Inferior parietal cortex (tissue), 1 donor: ENCODE measurements at regions not wholly inside any gene's neighbourhood (a gene's known extent, or its start where the extent isn't known, plus 50 kb on each side); places are given as distances from the start of the nearest gene placed in this dataset.
A peak's percentile ranks its signal among the peaks of the same experiment; 100 is the strongest.

ENCODE experiments used
- DNase-seq: peaks from one replicate; pipeline ENCODE4 v3.0.0-alpha.2; 2016; ENCODE audit errors: extremely low spot score

GRCh38 chr2:150011161-150011730 lies 423.7 kb upstream of the MMADHC start:
- no peak for DNase-seq

GRCh38 chr2:150008901-150009300 lies 421.3 kb upstream of the MMADHC start:
- DNase-seq = no peak

- no peak for DNase-seq
These were observed 420.3 kb upstream of the MMADHC start for GRCh38 chr2:150007815-150008430.

- DNase-seq = no peak
These were observed 419.0 kb upstream of the MMADHC start for GRCh38 chr2:150006591-150006990.

- no peak for DNase-seq
These were observed 416.0 kb upstream of the MMADHC start for GRCh38 chr2:150003544-150003943.

- DNase-seq = no peak
These were observed 414.2 kb upstream of the MMADHC start for GRCh38 chr2:150001788-150002187.

GRCh38 chr2:149996901-149997300 lies 409.3 kb upstream of the MMADHC start:
- no peak for DNase-seq

GRCh38 chr2:149994057-149994728 lies 406.6 kb upstream of the MMADHC start:
- no peak for DNase-seq

GRCh38 chr2:149993316-149993715 lies 405.7 kb upstream of the MMADHC start:
- DNase-seq = no peak

GRCh38 chr2:149991576-149991975 lies 404.0 kb upstream of the MMADHC start:
- no peak for DNase-seq

GRCh38 chr2:149990965-149991364 lies 403.4 kb upstream of the MMADHC start:
- DNase-seq = no peak

- DNase-seq = no peak
These were observed 402.0 kb upstream of the MMADHC start for GRCh38 chr2:149989447-149990063.

- no peak for DNase-seq
These were observed 400.8 kb upstream of the MMADHC start for GRCh38 chr2:149988361-149988760.

- DNase-seq = no peak
These were observed 399.3 kb upstream of the MMADHC start for GRCh38 chr2:149986861-149987260.

- no peak for DNase-seq
These were observed 396.7 kb upstream of the MMADHC start for GRCh38 chr2:149984311-149984710.

GRCh38 chr2:149972066-149972465 lies 384.5 kb upstream of the MMADHC start:
- DNase-seq = peak; percentile 59

GRCh38 chr2:149954981-149955600 lies 367.5 kb upstream of the MMADHC start:
- DNase-seq = no peak

GRCh38 chr2:149953627-149954026 lies 366.1 kb upstream of the MMADHC start:
- DNase-seq = no peak

GRCh38 chr2:149931486-149931885 lies 343.9 kb upstream of the MMADHC start:
- no peak for DNase-seq

GRCh38 chr2:149928011-149928410 lies 340.4 kb upstream of the MMADHC start:
- no peak for DNase-seq

- DNase-seq = no peak
These were observed 338.6 kb upstream of the MMADHC start for GRCh38 chr2:149926149-149926548.

- no peak for DNase-seq
These were observed 337.1 kb upstream of the MMADHC start for GRCh38 chr2:149924549-149925213.
